ENCODE measurements at regions not wholly inside any gene's neighbourhood (a gene's known extent, or its start where the extent isn't known, plus 50 kb on each side); places are given as distances from the start of the nearest gene placed in this dataset.

DNA sequence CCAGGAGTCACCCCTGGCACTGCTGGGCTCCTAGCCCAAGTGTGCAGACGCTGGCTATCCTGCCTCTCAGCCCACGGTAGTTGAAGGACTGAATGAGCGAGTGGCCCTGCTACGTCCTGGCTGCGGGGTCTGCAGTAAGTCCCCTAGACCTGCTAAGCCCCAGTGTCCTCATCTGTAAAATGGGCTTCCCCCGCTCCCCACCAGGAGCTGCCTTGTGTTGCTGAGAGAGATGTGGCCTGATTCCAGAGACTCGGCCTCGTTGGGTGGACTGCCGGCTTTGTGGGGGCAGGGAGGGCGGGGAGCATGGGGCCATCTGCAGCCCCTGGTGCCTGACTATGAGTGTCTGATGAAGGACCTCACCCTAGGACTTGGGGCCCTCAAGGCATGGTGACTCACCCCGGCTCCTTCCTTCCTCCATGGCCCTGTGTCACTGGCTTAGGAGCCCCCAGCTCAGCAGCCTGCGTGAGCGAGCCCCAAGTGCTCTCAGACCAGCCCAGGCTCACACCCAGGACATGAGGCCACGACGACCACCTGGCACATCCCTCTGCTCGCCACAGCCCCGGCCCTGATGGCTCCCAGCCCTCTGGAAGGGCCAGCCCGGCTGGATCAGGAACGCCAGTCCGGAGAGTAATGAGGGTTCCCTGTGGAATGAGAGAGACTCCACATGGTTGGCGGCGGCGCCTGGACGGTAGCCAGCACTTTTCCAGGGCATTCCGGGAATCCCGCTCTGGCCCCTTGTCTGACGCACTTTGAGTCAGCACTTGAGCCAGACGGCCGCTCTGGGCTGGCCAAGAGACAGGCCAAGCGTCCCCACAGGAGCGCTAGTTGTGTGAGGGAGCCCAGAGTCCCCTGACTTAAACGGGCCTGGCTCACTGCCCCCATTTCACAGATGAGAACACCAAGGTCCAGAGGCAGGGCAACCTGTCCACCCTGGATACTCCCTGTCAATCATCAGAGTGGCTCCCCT, 50.5 kb upstream of the SHISAL1 start:
- TF ChIP-seq, protein P1, sequence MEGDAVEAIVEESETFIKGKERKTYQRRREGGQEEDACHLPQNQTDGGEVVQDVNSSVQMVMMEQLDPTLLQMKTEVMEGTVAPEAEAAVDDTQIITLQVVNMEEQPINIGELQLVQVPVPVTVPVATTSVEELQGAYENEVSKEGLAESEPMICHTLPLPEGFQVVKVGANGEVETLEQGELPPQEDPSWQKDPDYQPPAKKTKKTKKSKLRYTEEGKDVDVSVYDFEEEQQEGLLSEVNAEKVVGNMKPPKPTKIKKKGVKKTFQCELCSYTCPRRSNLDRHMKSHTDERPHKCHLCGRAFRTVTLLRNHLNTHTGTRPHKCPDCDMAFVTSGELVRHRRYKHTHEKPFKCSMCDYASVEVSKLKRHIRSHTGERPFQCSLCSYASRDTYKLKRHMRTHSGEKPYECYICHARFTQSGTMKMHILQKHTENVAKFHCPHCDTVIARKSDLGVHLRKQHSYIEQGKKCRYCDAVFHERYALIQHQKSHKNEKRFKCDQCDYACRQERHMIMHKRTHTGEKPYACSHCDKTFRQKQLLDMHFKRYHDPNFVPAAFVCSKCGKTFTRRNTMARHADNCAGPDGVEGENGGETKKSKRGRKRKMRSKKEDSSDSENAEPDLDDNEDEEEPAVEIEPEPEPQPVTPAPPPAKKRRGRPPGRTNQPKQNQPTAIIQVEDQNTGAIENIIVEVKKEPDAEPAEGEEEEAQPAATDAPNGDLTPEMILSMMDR (IDR thresholded peaks at IDR 0.05; ENCODE audit: borderline replicate concordance, extremely low read depth, low read length, poor library complexity, severe bottlenecking), result no peak
- no peak for TF ChIP-seq EZH2 (IDR thresholded peaks at IDR 0.05; ENCODE audit: borderline replicate concordance, low read depth, low read length, severe bottlenecking)
